HTR-8/SVneo (cell line): ENCODE measurements at regions not wholly inside any gene's neighbourhood (a gene's known extent, or its start where the extent isn't known, plus 50 kb on each side); places are given as distances from the start of the nearest gene placed in this dataset.
"Not testable (repeated sequence)": the region's sequence is repeated elsewhere in the genome, so short reads cannot be mapped to it uniquely, and the experiment has no call there.

Experiments used
- DNase-seq: peaks from one replicate; pipeline ENCODE4 v3.0.0; 2011; ENCODE audit warnings: low spot score, mixed read lengths; ENCODE audit not compliant: insufficient read length
- FAIRE-seq: peaks from 2 replicates; lab custom pipeline; 2011; peaks lifted over from hg19 to GRCh38; lab: Jason Lieb, UNC

DNA sequence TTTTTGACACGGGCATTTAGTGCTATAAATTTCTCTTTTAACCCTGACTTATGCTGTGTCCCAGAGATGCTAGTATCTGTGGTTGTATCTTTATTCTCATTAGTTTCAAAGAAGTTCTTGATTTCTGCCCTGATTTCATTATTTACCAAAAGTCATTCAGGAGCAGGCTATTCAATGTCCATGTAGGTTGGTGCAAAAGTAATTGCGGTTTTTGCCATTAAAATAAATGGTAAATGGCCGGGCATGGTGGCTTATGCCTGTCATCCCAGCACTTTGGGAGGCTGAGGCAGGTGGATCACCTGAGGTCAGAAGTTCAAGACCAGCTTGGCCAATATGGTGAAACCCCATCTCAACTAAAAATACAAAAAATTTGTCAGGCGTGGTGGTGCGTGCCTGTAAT lies 1097.4 kb upstream of the SLIT2 start:
- DNase-seq, FAIRE-seq: not testable (repeated sequence)

DNA sequence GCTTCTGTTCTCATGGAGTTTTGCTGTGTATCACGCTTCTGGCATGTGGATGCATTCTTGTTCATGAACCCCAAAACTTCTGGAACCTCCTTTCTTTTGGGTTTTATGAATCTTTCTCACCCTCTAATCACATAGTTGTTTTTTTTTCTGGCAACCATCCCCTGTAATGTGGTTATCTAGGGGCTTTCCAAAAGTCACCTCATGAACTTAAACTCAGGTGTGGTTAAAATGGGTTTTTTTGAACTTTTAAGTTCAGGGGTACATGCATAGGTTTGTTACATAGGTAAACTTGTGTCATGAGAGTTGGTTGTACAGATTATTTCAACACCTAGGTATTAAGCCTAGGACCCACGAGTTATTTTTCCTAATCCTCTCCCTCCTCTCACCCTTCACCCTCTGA lies 1099.4 kb upstream of the SLIT2 start:
- DNase-seq (no peak), FAIRE-seq (no peak)

GRCh38 chr4:19151684-19152083 lies 1100.0 kb upstream of the SLIT2 start:
- FAIRE-seq (no peak), DNase-seq (no peak)

DNA sequence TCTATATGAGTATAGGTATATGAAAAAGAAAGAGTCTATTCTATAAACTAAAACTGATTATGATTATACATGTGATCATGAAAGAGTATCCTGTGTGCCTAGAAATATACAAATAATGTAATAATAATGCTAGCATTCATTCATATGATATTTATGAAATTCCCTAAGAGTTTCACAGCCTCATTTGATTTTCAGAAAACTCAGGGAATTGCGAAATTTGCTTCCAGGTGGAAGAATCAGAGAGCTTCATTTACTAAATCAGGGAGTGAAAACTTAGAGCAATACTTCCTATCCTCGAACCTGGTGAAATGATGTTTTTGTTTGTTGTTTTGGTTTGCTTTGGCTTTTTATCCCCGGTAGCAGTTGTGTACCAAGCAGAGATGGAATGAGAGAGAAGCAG lies 1105.7 kb upstream of the SLIT2 start:
- DNase-seq (no peak), FAIRE-seq (no peak)

DNA sequence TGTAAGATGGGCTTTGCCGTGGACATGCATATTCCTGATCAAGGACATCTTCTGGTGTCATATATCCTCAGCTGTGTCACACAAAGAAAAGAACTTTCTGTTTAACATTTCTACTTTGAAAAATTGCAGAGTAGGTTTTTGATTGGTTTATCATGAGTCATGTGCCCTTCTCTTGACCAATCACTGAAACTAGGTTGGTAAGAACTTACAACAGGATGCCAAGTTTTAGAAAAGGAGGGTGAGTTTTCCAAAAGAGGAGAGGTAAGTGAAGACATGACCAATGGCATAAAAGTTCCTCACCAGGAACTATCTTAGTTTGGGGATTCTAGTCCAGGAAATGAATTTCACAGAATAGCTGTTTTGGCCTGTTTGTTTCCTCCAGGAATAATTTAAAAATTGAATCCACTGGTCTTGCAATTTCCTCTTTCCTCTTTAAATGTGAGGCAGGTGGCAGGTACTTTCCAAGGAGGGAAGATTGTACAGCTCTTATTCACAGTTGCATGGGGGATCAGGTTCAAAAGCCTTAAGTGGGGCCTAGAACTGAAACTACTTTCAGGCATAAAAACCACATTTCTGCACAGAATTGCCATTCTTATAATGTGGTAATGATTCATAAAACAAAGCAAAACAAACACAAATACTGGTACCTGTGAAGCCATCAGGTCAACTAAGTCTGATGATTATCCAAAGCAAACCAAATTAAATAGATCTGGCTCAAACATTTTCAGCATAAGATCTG lies 1114.5 kb upstream of the LCORL start:
- DNase-seq: no peak

DNA sequence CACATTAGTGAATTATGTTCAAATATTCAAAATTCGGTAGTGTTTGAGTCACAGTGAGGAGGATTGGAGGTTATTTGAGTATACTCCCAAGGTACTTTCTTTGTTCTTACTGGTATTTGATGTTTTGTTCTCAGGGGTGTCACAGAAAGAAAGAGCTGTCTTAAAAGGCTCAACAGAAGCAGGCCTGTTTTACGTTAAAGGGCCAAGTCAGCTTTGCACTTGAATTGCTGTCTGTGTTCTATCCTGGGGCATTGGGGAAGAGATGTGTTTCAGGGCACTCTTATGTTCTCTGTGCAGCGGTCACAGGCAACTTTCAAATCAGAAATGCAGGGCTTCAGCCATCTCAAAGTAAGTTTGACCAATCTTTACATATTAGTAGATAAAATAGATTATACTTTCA lies 1113.1 kb upstream of the LCORL start:
- no peak for FAIRE-seq
- no peak for DNase-seq

More for the DNA sequence above, 1114.5 kb upstream of the LCORL start:
- FAIRE-seq: no peak

DNA sequence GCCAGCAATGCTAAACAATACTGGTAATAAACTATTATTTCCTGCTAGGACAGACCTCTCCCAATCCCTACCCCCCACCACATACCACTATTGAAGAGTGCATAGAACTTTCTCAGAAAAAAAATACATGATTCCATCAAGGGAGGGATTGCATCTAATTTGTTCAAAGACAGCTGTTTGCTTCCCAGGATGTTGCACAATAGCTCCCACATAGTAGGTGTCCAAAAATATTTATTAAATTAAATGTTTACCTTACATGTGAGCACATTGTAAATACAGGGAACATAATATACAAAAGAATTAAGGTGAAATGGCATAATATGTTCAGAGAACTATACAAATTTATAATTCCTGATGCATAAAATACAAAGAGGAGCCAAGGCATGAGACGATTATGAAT lies 1111.8 kb upstream of the LCORL start:
- FAIRE-seq (no peak), DNase-seq (no peak)

DNA sequence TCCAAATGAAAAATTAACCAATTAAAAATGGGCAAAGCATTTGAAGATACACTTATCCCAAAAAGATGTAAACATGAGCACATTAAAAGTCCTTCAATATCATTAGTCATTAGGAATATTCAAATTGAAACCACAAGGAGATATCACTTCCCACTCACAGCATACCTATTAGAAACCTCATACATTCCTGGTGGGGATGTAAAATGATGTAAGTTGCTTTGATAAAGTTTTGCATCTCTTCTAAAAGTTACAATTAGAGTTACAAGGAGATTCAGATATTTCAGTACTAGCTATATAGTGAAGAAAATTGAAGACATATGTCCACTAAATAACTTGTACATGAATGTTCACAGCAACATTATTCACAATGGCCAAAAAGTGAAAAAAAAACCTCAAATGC lies 1109.3 kb upstream of the LCORL start:
- DNase-seq (no peak), FAIRE-seq (no peak)

DNA sequence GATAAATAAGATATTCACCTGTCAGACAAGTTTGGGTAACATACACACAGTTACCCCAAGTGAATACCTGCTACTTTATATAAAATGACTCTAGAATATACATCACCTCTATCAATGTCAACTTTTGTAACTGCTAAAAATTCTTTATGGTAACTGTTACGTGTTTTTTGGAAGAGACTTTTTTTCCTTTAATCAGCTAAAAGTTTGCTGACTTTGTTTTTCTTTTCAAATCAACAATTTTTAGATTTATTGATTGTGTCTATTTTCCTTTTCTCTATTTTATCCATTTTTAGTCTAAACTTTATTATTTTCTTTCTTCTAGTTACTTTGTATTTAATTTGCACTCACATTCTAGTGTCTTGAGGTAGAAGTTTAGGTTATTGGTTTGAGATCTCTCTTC lies 1106.6 kb upstream of the LCORL start:
- FAIRE-seq (no peak), DNase-seq (no peak)

GRCh38 chr4:19126903-19127302 lies 1105.3 kb upstream of the LCORL start:
- FAIRE-seq (no peak), DNase-seq (no peak)

DNA sequence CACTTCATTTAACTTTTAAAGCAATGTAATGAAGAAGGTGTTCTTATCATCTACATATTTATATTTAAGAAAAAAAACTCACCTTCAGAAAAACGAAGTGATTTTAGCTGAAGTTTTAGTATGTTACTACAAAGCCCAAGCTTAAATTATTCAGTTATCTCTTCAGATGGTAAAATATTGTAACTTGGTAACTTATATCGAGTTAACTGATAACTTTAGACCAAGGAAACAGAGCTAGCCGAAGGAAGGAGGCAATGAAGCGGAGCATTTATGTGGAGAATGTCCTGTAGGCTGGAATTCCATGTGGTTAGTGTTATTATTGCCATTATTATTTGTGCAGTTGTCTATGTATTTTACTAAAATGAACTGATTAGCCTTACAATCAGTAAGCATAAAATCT lies 1102.1 kb upstream of the LCORL start:
- DNase-seq: no peak
- FAIRE-seq: no peak

GRCh38 chr4:19119904-19120560 lies 1098.5 kb upstream of the LCORL start:
- no peak for FAIRE-seq
- DNase-seq: no peak

- FAIRE-seq: no peak
- no peak for DNase-seq
These were observed 1095.5 kb upstream of the LCORL start for GRCh38 chr4:19117022-19117421.

DNA sequence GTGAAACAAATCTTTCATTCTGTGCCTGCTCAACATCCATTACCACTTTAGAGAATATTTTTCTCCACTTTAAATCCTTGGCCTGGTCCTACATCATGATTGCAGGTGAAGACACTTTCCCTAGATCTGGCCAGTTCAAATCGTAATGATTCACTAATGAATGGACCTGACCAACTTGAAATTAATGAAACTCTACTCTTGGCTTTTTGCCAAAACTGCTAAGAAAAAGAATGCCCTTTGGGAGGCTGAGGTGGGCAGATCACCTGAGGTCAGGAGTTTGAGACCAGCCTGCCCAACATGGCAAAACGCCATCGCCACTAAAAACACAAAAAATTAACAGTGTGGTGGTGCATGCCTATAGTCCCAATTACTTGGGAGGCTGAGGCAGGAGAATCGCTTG lies 1082.6 kb upstream of the LCORL start:
- DNase-seq (no peak), FAIRE-seq (no peak)

GRCh38 chr4:19095491-19096046 lies 1074.0 kb upstream of the LCORL start:
- DNase-seq (no peak), FAIRE-seq (no peak)

GRCh38 chr4:19093951-19094350 lies 1072.4 kb upstream of the LCORL start:
- DNase-seq: no peak
- no peak for FAIRE-seq

DNA sequence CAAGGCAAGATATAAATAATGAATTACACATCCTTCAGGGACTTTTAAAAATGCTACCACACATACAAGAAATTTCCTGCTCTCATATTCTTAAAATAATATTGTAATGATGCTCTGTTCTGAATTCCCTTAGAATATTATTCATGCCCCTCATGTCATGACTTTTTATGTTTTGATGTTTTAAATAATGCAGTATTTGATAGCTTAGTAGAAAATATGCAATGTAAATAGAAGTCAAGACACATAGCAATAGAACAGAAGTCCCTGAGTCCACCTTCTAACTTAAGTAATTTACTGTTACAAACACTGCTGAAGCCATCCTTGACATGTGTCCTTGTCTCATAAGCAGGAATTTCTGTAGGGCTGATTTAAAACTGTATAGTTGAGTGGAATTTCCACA lies 1071.2 kb upstream of the LCORL start:
- no peak for FAIRE-seq
- DNase-seq: no peak

DNA sequence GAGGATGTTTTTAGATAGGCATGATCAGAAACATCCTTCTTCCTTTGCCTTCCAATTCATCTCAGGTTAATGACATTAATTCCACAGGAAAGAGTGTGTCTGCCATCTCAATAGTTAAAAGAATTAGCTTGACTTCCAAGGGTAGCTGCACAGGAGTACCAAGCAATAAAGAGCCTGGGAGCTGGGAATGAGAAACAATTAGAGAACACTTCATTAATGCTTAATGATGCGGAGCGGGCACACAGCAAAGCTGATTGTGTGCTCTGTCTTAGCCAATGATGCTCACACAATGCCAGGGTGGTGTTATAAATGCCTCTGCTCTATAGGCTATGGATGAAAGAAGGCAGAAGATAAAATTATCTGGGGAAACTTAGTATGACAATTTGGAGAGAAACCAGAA lies 1052.5 kb upstream of the LCORL start:
- FAIRE-seq (no peak), DNase-seq (no peak)

- DNase-seq: no peak
- no peak for FAIRE-seq
These were observed 1042.1 kb upstream of the LCORL start for GRCh38 chr4:19063662-19064061.

DNA sequence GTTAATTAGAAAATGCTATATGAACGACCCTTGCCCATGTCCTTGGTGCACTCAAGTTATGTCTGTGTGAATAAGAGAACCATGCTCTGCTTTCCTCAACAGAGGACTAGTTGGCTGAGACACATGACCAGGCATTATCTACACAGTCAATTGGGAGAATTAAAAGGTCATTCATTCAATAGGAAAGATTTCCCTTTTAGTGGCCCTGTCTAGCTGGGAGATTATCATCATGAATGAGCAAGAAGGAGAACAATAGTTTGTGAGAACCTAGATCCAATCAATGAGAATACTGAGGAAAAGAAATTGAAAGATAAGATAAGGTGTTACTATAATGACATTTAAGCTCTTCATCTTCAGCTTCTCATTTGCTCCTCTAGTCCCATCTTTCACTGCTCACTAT lies 1033.4 kb upstream of the LCORL start:
- FAIRE-seq (no peak), DNase-seq (no peak)

- no peak for DNase-seq
- FAIRE-seq: no peak
These were observed 1030.3 kb upstream of the LCORL start for GRCh38 chr4:19051831-19052230.
